Renal cortex interstitium (tissue), 11 donors: ENCODE measurements at regions not wholly inside any gene's neighbourhood (a gene's known extent, or its start where the extent isn't known, plus 50 kb on each side); places are given as distances from the start of the nearest gene placed in this dataset.

ENCODE experiments used
- DNase-seq, 11 donors: peaks; one replicate each; pipeline ENCODE4 v3.0.0-alpha.2; 2013; ENCODE audit warnings: low read depth in 9 of 11, low spot score in 4 of 11; ENCODE audit errors: extremely low read depth in 1 of 11

GRCh38 chr14:84180336-84180735 lies 1349.6 kb upstream of the FLRT2 start:
- DNase-seq, result no peak

- no peak for DNase-seq
Measured at GRCh38 chr14:84181072-84181471, 1348.9 kb upstream of the FLRT2 start.

GRCh38 chr14:84195514-84195913 lies 1334.4 kb upstream of the FLRT2 start:
- DNase-seq, result no peak

GRCh38 chr14:84197704-84198103 lies 1332.2 kb upstream of the FLRT2 start:
- no peak for DNase-seq

GRCh38 chr14:84202486-84202885 lies 1327.5 kb upstream of the FLRT2 start:
- peak in 1 of 11 donors; percentile 5 for DNase-seq

GRCh38 chr14:84203896-84204295 lies 1326.0 kb upstream of the FLRT2 start:
- no peak for DNase-seq

- DNase-seq, result no peak
Measured at GRCh38 chr14:84208451-84208850, 1321.5 kb upstream of the FLRT2 start.

- DNase-seq, result no peak
Measured at GRCh38 chr14:84209031-84209430, 1320.9 kb upstream of the FLRT2 start.

GRCh38 chr14:84217066-84217465 lies 1312.9 kb upstream of the FLRT2 start:
- no peak for DNase-seq

GRCh38 chr14:84225268-84225667 lies 1304.7 kb upstream of the FLRT2 start:
- DNase-seq, result no peak

GRCh38 chr14:84228702-84229101 lies 1301.2 kb upstream of the FLRT2 start:
- DNase-seq, result no peak

GRCh38 chr14:84234281-84234680 lies 1295.7 kb upstream of the FLRT2 start:
- no peak for DNase-seq

GRCh38 chr14:84236290-84236689 lies 1293.7 kb upstream of the FLRT2 start:
- DNase-seq, result no peak

GRCh38 chr14:84237881-84238280 lies 1292.1 kb upstream of the FLRT2 start:
- DNase-seq, result no peak

- DNase-seq, result no peak
Measured at GRCh38 chr14:84247693-84248092, 1282.3 kb upstream of the FLRT2 start.

- DNase-seq, result no peak
Measured at GRCh38 chr14:84250893-84251292, 1279.1 kb upstream of the FLRT2 start.

GRCh38 chr14:84251411-84252115 lies 1278.4 kb upstream of the FLRT2 start:
- no peak for DNase-seq

- no peak for DNase-seq
Measured at GRCh38 chr14:84252706-84253105, 1277.2 kb upstream of the FLRT2 start.

- no peak for DNase-seq
Measured at GRCh38 chr14:84253326-84253725, 1276.6 kb upstream of the FLRT2 start.

GRCh38 chr14:84254290-84254689 lies 1275.7 kb upstream of the FLRT2 start:
- peak in 2 of 11 donors; percentile 19 to 41 for DNase-seq

- DNase-seq, result no peak
Measured at GRCh38 chr14:84262932-84263331, 1267.0 kb upstream of the FLRT2 start.
